Inflammatory macrophage (primary cell): ENCODE measurements at regions not wholly inside any gene's neighbourhood (a gene's known extent, or its start where the extent isn't known, plus 50 kb on each side); places are given as distances from the start of the nearest gene placed in this dataset.

Experiments used
- DNase-seq, 2 donors: peaks; one replicate each; pipeline ENCODE4 v3.0.0-alpha.2; 2020 to 2022

DNA sequence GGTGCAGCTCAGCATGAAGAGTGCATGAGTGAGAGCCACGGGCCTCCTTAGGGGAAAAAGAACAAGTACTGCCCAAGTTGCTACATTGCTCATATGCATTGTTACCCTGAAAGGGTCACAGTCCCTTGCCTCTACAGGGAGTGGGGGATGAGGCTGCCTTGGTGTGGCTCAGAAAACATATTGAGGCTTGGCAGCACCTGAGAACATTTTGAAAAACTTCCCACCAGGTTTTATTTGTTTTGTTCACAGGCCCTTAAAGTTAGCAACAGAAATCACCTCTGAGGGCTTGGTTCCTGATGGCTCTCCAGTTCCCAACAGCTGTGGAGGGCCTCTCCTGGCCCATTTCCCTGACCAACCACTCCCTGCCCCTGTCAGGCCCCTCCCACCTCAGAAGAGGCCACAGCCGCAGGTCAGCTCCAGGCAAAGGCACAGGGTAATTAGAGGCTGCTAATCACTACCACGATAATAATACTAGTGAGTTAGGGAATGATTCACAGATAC is 90.7 kb upstream of the ADRA1B start:
- no peak for DNase-seq

DNA sequence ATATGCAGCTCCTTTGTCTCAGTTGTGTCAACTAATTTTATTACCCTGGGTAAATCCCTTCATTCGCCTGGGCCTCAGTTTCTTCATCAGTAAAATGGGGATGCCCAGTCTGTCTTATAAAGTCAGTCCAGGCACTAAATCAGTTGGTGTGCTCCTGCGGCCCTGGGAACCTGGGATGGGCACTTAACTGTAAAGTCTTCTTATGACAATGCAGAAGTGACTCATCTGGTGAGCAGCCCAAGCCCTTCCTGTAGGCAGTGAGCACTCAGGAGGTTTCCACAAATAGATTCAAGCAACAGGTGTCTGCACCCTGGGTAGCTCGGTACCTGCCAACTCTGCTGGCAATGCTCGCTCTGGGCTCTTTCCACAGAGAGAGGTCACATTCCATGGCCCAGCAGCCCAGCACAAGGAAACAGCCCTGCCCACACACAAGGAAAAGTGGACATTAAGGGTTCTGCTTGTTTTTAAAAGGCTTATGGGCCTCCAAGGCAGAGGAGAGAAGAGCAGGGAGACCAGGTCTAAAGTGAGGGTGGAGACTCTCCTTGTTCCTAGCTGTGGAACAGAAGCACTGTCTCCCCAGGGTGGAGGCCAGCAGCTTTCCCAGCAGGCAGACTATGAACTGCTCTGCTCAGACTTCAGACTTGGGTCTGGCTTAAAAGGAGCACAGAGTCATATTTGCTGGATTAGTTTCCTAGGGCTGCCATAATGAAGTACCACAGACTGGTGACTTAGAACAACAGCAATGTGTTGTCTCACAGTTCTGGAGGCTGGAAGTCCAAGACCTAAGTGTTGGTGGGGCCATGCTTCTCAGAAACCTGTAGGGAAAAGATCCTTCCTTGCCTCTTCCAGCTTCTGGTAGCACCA is 89.7 kb upstream of the ADRA1B start:
- DNase-seq = no peak

DNA sequence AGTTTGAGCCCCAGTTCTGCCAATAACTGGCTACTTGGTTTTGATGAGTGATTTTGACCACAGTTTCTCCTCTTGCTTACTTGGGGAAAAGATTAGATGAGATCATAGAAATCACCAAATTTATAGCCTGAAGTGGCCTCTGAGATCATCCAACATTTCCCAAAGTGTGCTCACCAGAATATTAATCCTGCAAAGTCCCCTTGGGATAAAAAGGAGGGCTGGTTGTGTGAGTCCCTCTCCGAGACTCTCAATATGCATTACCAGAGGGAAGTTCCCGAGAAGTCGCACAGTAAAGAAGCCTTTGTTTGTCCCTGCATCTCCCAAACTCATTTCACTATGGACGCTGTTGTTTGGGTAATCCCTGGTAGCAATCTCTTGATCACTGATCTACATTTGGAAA is 88.4 kb upstream of the ADRA1B start:
- DNase-seq = no peak

DNA sequence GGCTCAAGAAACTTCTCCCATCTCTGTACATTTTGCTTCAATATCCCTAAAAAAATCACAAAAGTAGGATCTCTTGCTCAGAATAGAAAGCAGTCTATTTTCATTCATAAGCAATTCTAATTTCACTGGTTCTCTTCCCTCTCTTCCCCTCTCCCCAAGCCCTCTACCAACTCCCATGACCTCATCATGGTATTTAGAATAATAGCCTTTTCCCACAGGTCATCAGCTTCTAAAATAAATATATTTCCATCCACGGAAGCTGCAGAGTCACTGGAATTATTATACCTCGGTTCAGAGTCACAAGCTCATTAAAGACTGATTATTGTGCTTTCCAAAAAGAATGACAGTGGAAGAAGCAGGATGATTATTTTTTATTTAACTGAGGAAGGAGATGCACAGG is 84.2 kb upstream of the ADRA1B start:
- DNase-seq = no peak

DNA sequence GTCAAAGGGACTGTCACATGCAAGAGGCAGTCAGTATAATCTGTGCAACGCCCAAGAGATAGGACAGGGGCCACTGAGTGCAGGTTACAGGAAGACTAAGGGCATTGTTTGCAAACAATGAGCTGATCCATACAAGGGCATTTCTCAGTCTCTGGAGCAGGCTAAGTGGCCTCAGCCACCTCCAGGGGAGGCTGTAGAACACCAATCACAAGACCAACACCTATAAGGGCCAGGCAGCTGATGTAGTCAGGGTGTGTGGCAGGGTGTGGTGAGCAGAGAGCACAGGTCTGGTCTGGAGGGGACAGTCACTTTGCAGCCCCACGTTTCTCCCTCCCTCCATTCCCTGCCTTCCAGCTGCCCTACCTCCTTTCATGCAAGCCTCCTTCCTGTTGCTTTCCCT is 83.2 kb upstream of the ADRA1B start:
- DNase-seq = no peak

DNA sequence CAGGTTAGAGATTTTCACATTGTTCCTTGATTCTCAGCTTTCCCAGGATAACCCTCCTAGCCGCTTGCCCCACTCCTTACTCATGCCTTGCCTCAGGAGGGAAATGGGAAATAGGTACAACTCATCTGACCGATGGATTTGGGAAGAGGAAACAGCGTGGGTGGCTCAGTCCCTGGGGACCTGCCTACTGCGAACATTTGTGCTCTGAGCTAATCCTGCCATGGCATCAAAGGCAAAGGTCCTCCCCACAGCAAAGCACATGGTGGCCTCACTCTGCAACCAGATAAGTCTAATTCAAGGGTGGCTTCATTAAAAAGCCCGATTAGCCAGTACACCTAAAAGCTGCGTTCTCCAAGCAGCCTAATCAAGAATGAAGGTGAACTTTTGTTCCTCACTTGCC is 82.4 kb upstream of the ADRA1B start:
- peak in 1 of 2 donors; percentile 21 for DNase-seq

DNA sequence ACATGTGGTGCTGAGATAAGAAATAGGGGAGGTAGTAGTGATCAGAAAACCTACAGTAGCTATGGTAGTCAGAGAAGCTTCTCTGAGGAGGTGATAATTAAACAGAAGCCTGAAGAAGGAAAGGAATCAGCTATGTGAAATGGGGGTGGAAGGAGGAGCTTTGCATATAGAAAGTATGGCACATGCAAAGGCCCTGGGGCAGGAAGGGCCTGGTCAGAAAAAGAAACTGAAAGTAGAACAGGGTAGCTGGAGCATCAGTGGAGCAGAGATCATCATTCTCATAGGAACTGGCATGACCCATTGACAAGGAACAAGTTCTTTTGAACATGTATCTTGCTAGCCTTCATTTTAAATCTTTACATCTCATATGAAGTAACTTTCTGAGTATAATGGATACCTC is 80.7 kb upstream of the ADRA1B start:
- no peak for DNase-seq

DNA sequence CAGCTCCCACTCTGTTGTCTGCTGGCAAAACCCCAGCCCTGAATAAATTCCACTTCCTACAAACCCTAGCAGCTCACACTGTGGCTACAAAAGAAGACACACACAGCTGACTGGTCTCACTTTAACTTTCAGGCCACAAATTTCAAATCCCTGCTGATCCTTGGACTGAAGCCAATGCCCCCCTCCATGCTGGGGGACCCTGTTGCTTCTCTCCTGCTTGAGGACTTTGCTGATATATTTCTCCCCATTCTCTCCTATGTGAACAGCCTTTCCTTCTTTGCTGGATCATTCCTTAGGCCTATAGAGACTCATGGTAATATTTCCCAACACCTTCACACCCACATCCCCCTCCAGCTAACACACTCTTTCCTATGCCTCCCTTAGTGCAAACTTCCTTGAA is 79.6 kb upstream of the ADRA1B start:
- no peak for DNase-seq

DNA sequence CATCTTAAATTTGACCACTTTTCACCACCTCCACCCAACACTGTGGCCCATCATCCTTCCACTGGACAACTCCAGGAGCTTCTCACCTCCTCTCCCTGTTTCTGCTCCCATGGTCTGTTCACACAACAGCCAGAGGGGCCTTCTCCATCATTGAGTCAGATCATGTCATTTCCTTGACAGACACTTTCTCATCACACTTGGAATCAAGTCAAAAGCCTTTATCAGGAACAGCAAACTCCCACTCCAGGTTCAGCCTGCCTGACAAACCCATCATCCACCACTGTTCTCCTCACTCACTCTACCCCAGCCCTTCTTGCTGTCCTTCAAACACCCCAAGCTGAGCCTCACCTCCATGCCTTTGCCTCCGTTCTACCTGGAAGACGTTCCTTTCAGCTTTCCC is 78.4 kb upstream of the ADRA1B start:
- no peak for DNase-seq

DNA sequence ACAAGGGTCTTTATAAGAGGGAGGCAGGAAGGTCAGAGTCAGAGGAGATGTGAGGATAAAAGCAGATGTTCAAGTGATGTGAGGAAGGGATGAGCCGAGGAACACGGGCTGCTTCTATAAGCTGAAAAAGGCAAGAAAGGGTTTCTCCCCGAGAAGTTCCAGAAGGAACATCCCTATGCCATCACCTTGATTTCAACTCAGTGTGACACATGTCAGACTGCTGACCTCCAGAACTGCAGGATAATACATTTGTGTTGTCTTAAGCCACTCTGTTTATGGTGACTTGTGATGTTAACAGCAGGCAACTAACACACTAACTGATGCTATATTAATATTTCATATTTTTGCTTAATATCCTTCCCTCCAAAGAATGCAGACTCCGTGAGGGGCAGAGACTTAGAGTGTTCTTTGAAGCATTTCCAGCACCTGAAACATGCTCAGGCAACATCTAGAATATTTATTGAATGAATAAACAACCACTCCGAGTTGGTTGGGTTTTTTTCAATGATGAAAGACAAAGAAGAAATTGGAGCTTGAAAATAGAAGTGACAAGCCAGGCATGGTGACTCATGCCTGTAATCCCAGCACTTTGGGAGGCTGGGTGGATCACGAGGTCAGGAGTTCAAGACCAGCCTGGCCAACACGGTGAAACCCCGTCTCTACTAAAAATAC is 77.6 kb upstream of the ADRA1B start:
- DNase-seq = no peak

DNA sequence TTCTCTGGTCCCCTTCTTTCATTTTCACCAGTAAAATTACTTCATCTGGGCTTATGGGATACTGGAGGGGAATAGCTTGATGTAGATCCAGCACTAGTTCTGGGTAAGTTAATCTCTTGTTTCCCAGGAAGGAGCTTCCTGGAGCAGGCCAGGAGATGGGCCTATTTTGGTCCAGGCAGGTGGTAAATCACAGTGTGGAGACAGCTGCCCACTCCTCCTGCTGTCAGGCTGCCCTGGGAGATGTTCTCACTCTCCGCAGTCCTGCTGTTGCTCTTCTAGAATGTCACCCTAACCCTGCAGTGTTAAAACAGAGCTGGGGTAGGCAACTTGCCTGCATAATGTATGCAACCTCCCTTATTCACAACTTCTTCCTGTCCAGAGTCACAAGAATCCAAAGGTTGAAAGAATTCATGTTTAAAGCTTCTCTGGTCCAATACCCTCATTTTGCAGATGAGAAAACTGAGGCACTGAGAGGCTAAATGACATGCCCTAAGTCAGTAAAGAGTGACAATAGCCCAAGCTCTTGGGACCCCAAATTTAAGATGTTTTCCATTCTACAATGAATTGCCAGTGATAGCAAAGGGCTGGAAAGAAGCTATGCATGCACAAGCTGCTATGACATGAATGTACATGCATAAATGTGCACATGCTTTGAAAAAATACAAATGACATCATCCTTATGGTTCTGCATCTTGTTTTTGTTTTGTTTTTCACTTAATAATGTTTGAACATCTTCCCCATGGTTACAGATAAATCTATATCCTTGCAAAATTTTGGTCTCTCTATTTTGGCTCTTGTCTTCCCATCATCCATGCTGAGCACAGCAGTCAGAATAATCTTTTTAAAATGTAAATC is 71.8 kb upstream of the ADRA1B start:
- DNase-seq = no peak

DNA sequence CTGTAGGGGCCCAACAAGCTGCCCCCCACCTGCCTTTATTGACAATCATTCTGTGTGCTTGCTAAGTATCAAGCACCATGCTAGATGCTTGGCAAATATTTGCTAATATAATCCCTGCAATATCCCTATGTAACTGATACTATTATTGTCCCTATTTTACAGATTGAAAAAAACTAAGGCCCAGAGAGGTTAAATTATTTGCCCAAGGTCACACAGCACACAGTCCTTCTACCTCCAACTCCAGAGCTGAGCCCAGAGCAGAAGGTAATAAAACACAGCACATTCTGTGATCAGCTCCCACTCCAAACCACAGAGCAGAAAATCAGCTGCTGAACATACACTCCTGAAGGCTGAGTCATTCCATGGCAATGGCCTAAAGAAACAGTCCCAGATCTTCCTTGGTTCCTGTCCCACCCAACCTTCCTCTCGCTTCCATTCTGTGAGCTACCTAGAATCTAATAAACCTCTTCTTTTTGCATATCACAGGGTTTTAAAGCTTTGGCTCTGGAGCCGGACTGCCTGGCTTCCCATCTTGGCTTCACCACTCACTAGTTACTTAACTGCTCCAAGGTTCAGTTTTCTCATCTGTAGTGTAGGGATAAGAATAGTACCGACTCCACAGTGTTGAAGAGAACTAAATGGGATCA is 66.7 kb upstream of the ADRA1B start:
- no peak for DNase-seq

DNA sequence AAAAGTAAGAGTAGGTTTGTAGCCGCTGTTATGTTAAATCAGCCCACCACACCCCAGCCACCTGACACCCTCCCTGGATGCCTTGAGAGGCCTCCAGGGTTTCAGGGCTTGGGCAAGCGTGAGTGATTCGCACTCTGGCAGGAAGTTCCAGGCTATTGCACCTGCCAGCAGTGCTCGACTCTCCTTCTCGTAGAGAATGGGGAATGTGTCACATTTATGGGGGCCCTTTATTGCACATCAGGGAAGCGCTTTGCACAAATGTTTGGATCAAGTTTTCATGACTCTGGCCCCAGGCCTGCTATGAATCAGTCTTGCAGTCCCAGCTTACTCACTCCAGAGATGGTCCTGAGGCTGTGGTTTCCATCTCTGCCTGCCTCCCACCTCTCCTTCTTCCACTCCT is 66.1 kb upstream of the ADRA1B start:
- no peak for DNase-seq

DNA sequence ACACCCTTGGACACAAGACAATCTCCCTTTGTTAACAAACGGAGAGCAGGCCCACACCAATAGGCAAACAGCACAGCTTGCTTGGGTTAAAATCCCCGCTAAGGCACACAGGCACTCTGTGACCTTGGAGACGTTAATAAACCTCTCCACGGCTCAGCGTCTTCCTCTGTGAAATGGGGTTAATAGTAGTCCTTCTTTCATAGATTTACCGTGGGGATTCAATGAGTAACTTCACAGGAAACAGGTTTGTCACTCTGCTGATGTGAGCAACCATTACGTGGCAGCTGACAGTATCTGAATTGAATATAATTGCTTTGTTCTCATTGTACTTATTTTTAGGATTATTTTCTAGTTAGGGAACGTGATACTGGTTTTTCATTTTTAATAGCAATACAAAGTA is 65.2 kb upstream of the ADRA1B start:
- no peak for DNase-seq

DNA sequence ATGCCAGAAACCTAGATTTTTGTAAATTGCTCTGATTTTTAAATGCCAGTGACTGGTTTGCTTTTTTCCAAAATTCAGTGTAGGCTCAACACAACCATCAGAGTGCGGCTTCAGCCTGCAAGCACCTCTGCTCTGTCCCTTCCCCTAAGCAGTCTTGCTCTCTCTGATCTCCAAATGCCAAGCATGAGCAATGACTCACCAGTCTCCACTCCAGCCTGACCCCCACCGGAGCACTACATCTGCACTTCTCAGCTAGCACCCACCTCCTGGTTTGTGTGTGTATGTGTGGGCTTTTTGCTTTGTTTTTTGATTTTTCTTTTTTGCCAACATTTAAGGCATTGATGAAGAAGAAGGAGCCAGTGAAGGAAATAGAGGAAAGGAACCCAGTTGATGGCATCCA is 61.4 kb upstream of the ADRA1B start:
- no peak for DNase-seq

DNA sequence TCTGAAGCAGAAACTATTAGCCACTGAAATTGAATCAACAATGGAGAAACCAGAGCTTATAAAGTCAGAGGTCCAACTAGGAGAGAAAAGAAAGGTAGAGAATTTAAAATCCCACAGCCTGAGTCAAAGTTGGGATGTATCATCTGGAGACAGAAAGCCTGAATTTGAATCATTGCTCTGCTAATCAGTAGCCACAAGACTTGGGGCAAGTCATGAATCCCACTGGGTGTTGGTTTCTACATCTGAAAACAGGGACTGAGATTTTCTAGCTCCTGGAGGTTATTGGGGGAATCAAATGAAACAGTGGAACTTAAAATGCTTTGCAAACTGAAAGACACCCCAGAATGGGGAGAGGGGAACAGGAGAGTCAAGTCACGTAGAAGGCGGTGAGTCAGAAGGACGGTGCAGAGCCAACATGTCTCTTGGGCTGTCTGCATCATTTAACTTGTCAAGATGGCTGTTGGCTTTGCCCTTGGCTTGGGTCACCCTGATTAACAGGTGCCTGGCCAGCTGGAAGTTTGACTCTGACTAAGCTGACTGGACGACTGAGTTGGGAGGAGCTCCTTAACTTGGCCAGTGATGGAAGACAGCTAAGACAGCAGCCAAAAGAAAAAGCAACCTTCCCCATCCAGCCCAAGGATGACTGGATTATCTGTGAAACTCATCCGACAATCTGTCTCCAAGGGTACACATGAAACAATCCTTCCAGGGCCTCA is 60.6 kb upstream of the ADRA1B start:
- DNase-seq = no peak

DNA sequence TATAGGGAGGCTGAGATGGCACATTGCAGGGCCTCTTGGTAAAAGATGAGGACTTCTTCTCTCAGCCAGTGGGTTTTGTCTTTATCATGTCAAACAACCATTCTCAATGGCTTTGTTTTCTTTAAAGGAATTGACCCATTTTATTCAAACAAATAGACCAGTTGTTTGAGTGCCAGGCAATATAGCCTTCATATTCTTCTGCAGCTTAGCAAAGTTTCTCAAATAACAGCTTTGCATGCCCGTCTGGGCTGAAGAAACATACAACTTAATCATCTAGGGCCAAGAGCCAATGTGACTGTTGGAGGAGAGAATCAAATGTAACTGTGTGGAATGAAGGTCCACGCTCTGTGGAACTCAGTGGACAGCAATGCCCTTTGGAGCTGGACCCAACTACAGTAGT is 57.4 kb upstream of the ADRA1B start:
- DNase-seq = no peak

DNA sequence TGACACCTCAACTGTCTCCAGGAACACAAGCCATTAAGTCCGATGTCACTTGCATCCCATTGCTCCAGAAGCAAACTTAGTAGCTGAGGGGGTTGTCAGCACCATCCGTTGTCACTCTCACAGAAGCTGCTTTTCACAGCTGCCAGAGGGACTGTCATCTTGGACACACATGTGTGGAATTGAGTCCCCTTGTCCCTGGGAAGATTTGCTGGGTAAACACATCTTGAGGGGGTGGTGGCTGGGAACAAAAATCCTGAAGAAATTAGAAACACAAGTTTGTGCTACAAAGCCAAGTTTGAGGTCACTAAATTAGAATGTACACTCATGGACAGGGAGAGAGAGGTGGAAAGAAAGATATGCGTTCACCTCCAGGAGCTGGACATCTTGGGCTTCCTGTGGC is 55.2 kb upstream of the ADRA1B start:
- DNase-seq = no peak

DNA sequence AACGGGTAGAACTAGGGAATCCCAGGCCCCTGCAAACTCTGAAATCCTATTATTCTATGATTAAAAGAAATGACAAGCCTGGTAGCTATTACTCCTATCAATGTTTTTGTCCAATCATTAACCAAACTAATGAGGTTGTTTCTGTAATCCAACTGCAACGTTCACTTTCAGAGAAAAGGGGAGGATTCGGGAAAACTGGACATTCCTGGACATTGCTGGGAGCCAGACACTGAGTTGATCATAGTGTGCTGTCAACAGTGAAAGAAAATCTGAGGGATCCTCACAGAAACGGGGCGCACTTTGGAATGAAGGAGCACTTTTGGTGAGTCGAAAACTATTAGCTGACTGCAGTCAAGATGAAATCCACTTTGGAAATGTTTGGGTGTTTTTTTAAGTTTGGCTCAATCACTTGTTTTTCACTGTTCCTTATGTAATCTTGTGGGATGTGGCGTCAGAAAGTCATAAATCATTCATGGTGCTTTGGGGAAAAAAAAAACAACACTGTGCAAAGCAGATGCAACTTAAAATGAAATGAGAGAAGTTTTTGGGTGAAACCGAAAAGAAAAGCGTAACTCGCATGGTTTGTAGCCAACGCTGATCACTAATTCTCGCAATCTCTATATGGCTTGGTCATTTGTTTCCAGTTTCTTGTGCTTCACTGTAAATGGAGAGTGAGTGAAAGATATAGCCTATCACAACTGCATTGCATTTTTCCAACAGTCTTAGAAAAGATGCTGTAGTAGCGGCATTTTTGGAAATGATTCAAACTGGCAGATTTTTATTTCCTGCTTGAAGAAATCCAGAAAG is 51.2 kb upstream of the ADRA1B start:
- DNase-seq = no peak

DNA sequence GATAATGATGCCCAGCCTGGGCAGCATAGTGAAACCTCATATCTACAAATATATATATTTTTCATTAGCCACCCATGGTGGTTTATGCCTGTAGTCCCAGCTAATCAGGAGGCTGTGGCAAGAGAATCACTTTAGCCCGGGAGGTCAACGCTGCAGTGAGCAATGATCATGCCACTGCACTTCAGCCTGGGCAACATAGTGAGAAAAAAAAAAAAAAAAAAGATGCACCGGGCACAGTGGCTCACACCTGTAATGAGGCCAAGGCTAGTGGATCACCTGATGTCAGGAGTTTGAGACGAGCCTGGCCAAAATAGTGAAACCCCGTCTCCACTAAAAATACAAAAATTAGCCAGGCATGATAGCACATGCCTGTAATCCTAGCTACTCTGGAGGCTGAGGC is 50.2 kb upstream of the ADRA1B start:
- no peak for DNase-seq
